ENCODE measurements at regions not wholly inside any gene's neighbourhood (a gene's known extent, or its start where the extent isn't known, plus 50 kb on each side); places are given as distances from the start of the nearest gene placed in this dataset.

GRCh38 chr9:119020730-119021333, 348.4 kb downstream of the BRINP1 start:
- no peaks in the 10 kb centered on the region for H3K36me3 ChIP-seq
- H3K4me1 ChIP-seq: no peaks in the 10 kb centered on the region
- H3K9me3 ChIP-seq: no peaks in the 10 kb centered on the region
- no peak for DNase-seq
- no peaks in the 10 kb centered on the region for H3K27me3 ChIP-seq
- no peak for TF ChIP-seq CTCF (IDR thresholded peaks at IDR 0.05)
- no peak overlapping the region for H3K4me3 ChIP-seq
- no peak for FAIRE-seq
- peak in 1 of 4 donors; percentile 60 for ATAC-seq
- 42 to 47% methylated on average over 4 of the region's 4 CpGs for WGBS, 2 donors
- H3K27ac ChIP-seq: no peak overlapping the region
- intact Hi-C loops (cut with DNase I): no loop called here

GRCh38 chr9:119026120-119026519, 343.1 kb downstream of the BRINP1 start:
- H3K36me3 ChIP-seq: no peaks in the 10 kb centered on the region
- no peak overlapping the region for H3K27ac ChIP-seq
- H3K4me1 ChIP-seq: no peaks in the 10 kb centered on the region
- H3K27me3 ChIP-seq: no peaks in the 10 kb centered on the region
- intact Hi-C loops (cut with DNase I): no loop called here
- no peak for TF ChIP-seq CTCF (IDR thresholded peaks at IDR 0.05)
- 44 to 58% methylated on average over 4 of the region's 4 CpGs for WGBS, 2 donors
- no peaks in the 10 kb centered on the region for H3K9me3 ChIP-seq
- ATAC-seq: peak in 2 of 4 donors; percentile 43 to 56
- no peak for FAIRE-seq
- H3K4me3 ChIP-seq: no peak overlapping the region
- DNase-seq: no peak

- Histone ChIP-seq H3K4me3 (no peak overlapping the region), H3K27me3 (no peaks in the 10 kb centered on the region), H3K36me3 (no peaks in the 10 kb centered on the region), H3K9me3 (no peaks in the 10 kb centered on the region), H3K27ac (no peak overlapping the region), H3K4me1 (no peaks in the 10 kb centered on the region)
- TF ChIP-seq CTCF (IDR thresholded peaks at IDR 0.05): no peak
- 48 to 56% methylated on average over 7 of the region's 7 CpGs for WGBS, 2 donors
- DNase-seq: no peak
- FAIRE-seq: no peak
- intact Hi-C loops (cut with DNase I): no loop called here
- ATAC-seq: no peak
Observed at GRCh38 chr9:119027901-119028699, 341.1 kb downstream of the BRINP1 start.

GRCh38 chr9:119029886-119030285, 339.3 kb downstream of the BRINP1 start:
- intact Hi-C loops (cut with DNase I): no loop called here
- TF ChIP-seq CTCF (IDR thresholded peaks at IDR 0.05): no peak
- no peak for ATAC-seq
- Histone ChIP-seq H3K36me3 (no peaks in the 10 kb centered on the region), H3K27ac (no peak overlapping the region), H3K4me3 (no peak overlapping the region), H3K4me1 (no peaks in the 10 kb centered on the region), H3K9me3 (no peaks in the 10 kb centered on the region), H3K27me3 (no peaks in the 10 kb centered on the region)
- no peak for FAIRE-seq
- WGBS, 2 donors: 72 to 78% methylated on average over 5 of the region's 5 CpGs
- DNase-seq: no peak

GRCh38 chr9:119033596-119033995, 335.6 kb downstream of the BRINP1 start:
- WGBS, 2 donors: 31 to 85% methylated on average over 3 of the region's 3 CpGs
- no peaks in the 10 kb centered on the region for H3K4me1 ChIP-seq
- DNase-seq: no peak
- intact Hi-C loops (cut with DNase I): no loop called here
- no peak overlapping the region for H3K27ac ChIP-seq
- H3K27me3 ChIP-seq: no peaks in the 10 kb centered on the region
- no peaks in the 10 kb centered on the region for H3K9me3 ChIP-seq
- no peak for ATAC-seq
- no peak for FAIRE-seq
- no peaks in the 10 kb centered on the region for H3K36me3 ChIP-seq
- no peak overlapping the region for H3K4me3 ChIP-seq
- TF ChIP-seq CTCF (IDR thresholded peaks at IDR 0.05): no peak
